Heart left ventricle (tissue), 16 donors: ENCODE measurements at regions not wholly inside any gene's neighbourhood (a gene's known extent, or its start where the extent isn't known, plus 50 kb on each side); places are given as distances from the start of the nearest gene placed in this dataset.

ENCODE experiments used
- ATAC-seq, 4 donors: fragments of 200-7000 bp; cut with Tn5 transposase; one replicate each; pipeline ENCODE4 v1.9.1; 2020 to 2022; ENCODE audit warnings: moderate library complexity in 4 of 4, mild to moderate bottlenecking in 3 of 4, moderate number of reproducible peaks in 1 of 4
- DNase-seq, 5 donors: peaks; one replicate each; pipeline ENCODE4 v3.0.0-alpha.2; 2020
- H3K27ac ChIP-seq, 12 donors: fragments of 200-600 bp; sonication (generic) in 4 of 12; one replicate each; pipeline versions ENCODE4 v1.5.0 to v1.8.0; 2016 to 2022; ENCODE audit warnings: mild to moderate bottlenecking in 2 of 12
- H3K27me3 ChIP-seq, 9 donors: fragments of 200-600 bp; sonication (generic) in 2 of 9; one replicate each; pipeline versions ENCODE4 v1.5.1 to v1.8.0; 2016 to 2022; ENCODE audit warnings: mild to moderate bottlenecking in 3 of 9
- H3K36me3 ChIP-seq, 9 donors: fragments of 200-600 bp; sonication (generic) in 2 of 9; one replicate each; pipeline versions ENCODE4 v1.5.0 to v1.8.0; 2018 to 2022; ENCODE audit warnings: mild to moderate bottlenecking in 2 of 9
- H3K4me1 ChIP-seq, 12 donors: fragments of 200-600 bp; sonication (generic) in 4 of 12; one replicate each; pipeline versions ENCODE4 v1.5.0 to v1.8.0; 2016 to 2022; ENCODE audit warnings: mild to moderate bottlenecking in 3 of 12
- H3K4me3 ChIP-seq, 12 donors: fragments of 200-600 bp; sonication (generic) in 4 of 12; one replicate each; pipeline versions ENCODE4 v1.5.0 to v1.8.0; 2017 to 2022; ENCODE audit warnings: mild to moderate bottlenecking in 9 of 12, moderate library complexity in 4 of 12
- H3K9me3 ChIP-seq, 12 donors: fragments of 200-600 bp; sonication (generic) in 4 of 12; one replicate each; pipeline versions ENCODE4 v1.5.0 to v1.8.0; 2016 to 2022; ENCODE audit warnings: mild to moderate bottlenecking in 1 of 12
- CTCF ChIP-seq, 12 donors: fragments of 200-600 bp; sonication (generic) in 4 of 12; IDR thresholded peaks; one replicate each; pipeline versions ENCODE4 v1.5.0 to v1.8.0; 2018 to 2022; ENCODE audit warnings: antibody characterized with exemption in 12 of 12, mild to moderate bottlenecking in 5 of 12
- POLR2A ChIP-seq, 2 donors: fragments of 450-650 bp; IDR thresholded peaks; one replicate each; pipeline ENCODE4 v1.6.1; 2017; ENCODE audit warnings: antibody characterized with exemption in 2 of 2, mild to moderate bottlenecking in 2 of 2, moderate library complexity in 2 of 2
- WGBS, 4 donors: extraction: QIAGEN DNeasy Blood & Tissue Kit in 2 of 4; methylation state at CpG; one replicate each; pipeline versions ENCODE4 v1.1.5 to v1.1.7; 2013 to 2018; 5-methylcytosine and 5-hydroxymethylcytosine counted together
- intact Hi-C, 10 donors: fragments of 100-400 bp; cut with DNase I; formaldehyde crosslinking; loops; one replicate each; pipeline versions ENCODE4 v1.11.1 to v1.14.2; 2022
- donor health status: ischemic (EF 13 %, LVEDD 7.1; RV severe dilation, severe dysfunction).
- donor health status: healthy with polysubstance abuse.
- donor health status: DM: no; HTN: yes; CAD: no.
- donor health status: DM: no; HTN: no; CAD: no.
- donor health status: ischemic (EF 25% LVEDD 6.9; RV normal size, moderate dysfunction).
- donor health status: ischemic (EF 25% LVEDD 5.7; RV mildly dilated, moderate dysfunction).
- donor health status: healthy.
- donor health status: DM: yes; HTN: yes; CAD: no.
- donor health status: ischemic (EF 35%, LVEDD 5.7; RV mildly dilated, moderate dysfunction).
- donor health status: nonischemic (EF 11% LVEDD 7.7; RV severe dilation, severe dysfunction).
- donor health status: DM: yes; HTN: yes; CAD: no.
- donor health status: PGD.
- donor health status: ischemic (EF 29% LVEDD 5.4; RV normal size, mild dysfunction).
- donor health status: nonischemic (EF 23%, LVEDD 6.1; RV moderate dilation, normal function).

GRCh38 chr14:48378541-48378940 lies 703.1 kb upstream of the MDGA2 start:
- 81 to 86% (median 84%) methylated on average over 1 of the region's 1 CpG for WGBS, 4 donors
- no peak for ATAC-seq
- no peaks in the 10 kb centered on the region for H3K4me1 ChIP-seq

GRCh38 chr14:48373981-48374380 lies 698.6 kb upstream of the MDGA2 start:
- TF ChIP-seq POLR2A (IDR thresholded peaks at IDR 0.05) (no peak), CTCF (IDR thresholded peaks at IDR 0.05) (no peak)

More at GRCh38 chr14:48378541-48378940, 703.1 kb upstream of the MDGA2 start:
- TF ChIP-seq POLR2A (IDR thresholded peaks at IDR 0.05) (no peak), CTCF (IDR thresholded peaks at IDR 0.05) (no peak)
- Histone ChIP-seq H3K36me3 (no peaks in the 10 kb centered on the region), H3K27ac (no peak overlapping the region), H3K27me3 (no peaks in the 10 kb centered on the region), H3K9me3 (no peaks in the 10 kb centered on the region), H3K4me3 (no peak overlapping the region)
- no peak for DNase-seq
- intact Hi-C loops, result no loop called here

GRCh38 chr14:48350971-48351370 lies 675.6 kb upstream of the MDGA2 start:
- intact Hi-C loops, result no loop called here
- Histone ChIP-seq H3K9me3 (no peaks in the 10 kb centered on the region), H3K27me3 (no peaks in the 10 kb centered on the region), H3K4me1 (no peaks in the 10 kb centered on the region), H3K36me3 (no peaks in the 10 kb centered on the region), H3K4me3 (no peak overlapping the region), H3K27ac (no peak overlapping the region)
- ATAC-seq (no peak), DNase-seq (no peak)
- WGBS, 4 donors, result 35 to 43% (median 39%) methylated on average over 2 of the region's 2 CpGs
- TF ChIP-seq POLR2A (IDR thresholded peaks at IDR 0.05) (no peak), CTCF (IDR thresholded peaks at IDR 0.05) (no peak)

More at GRCh38 chr14:48373981-48374380, 698.6 kb upstream of the MDGA2 start:
- DNase-seq (no peak), ATAC-seq (no peak)
- H3K27ac ChIP-seq, result no peak overlapping the region
- no peaks in the 10 kb centered on the region for H3K9me3 ChIP-seq
- no peaks in the 10 kb centered on the region for H3K4me1 ChIP-seq
- H3K27me3 ChIP-seq, result no peaks in the 10 kb centered on the region
- intact Hi-C loops, result no loop called here
- no peaks in the 10 kb centered on the region for H3K36me3 ChIP-seq
- H3K4me3 ChIP-seq, result no peak overlapping the region
- 12 to 30% (median 16%) methylated on average over 3 of the region's 3 CpGs for WGBS, 4 donors

- H3K4me3 ChIP-seq, result no peak overlapping the region
- H3K27ac ChIP-seq, result no peak overlapping the region
- no peak for DNase-seq
- no peaks in the 10 kb centered on the region for H3K4me1 ChIP-seq
- ATAC-seq, result no peak
- H3K36me3 ChIP-seq, result no peaks in the 10 kb centered on the region
- H3K27me3 ChIP-seq, result no peaks in the 10 kb centered on the region
- no peak for TF ChIP-seq CTCF (IDR thresholded peaks at IDR 0.05)
- no peak for TF ChIP-seq POLR2A (IDR thresholded peaks at IDR 0.05)
- H3K9me3 ChIP-seq, result no peaks in the 10 kb centered on the region
- 68 to 80% (median 77%) methylated on average over 2 of the region's 2 CpGs for WGBS, 4 donors
- intact Hi-C loops, result no loop called here
Measured at GRCh38 chr14:48349689-48350088, 674.3 kb upstream of the MDGA2 start.
